CD14-positive monocyte (primary cell): ENCODE measurements at regions not wholly inside any gene's neighbourhood (a gene's known extent, or its start where the extent isn't known, plus 50 kb on each side); places are given as distances from the start of the nearest gene placed in this dataset.

Experiments used
- DNase-seq, 3 donors: peaks; one replicate each; pipeline ENCODE4 v3.0.0-alpha.2; 2011 to 2022
- H2AFZ ChIP-seq: 2 replicates; pipeline ENCODE4 v1.6.0; 2012; ENCODE audit warnings: mild to moderate bottlenecking, low read depth, low read length, inconsistent platforms; ENCODE audit not compliant: insufficient read depth, poor library complexity, severe bottlenecking
- H3K27ac ChIP-seq, 2 donors: 1 replicate in 1 of 2; 2 replicates in 1 of 2; pipeline ENCODE4 v1.5.1; 2012 to 2013; ENCODE audit warnings: low read length in 2 of 2, control low read depth in 1 of 2, inconsistent platforms in 1 of 2, low read depth in 1 of 2, mild to moderate bottlenecking in 1 of 2
- H3K27me3 ChIP-seq, 2 donors: one replicate each; pipeline versions ENCODE4 v1.6.0 to v1.6.1; 2011 to 2013; ENCODE audit warnings: low read length in 2 of 2; ENCODE audit not compliant: control insufficient read depth in 2 of 2, insufficient read depth in 2 of 2
- H3K36me3 ChIP-seq, 2 donors: replicated peaks in 1 of 2; 1 replicate in 1 of 2; 2 replicates in 1 of 2; pipeline versions ENCODE4 v1.5.1 to v1.6.1; 2012 to 2013; ENCODE audit warnings: low read length in 2 of 2, control low read depth in 1 of 2, inconsistent platforms in 1 of 2, mild to moderate bottlenecking in 1 of 2; ENCODE audit not compliant: insufficient read depth in 2 of 2, control insufficient read depth in 1 of 2
- H3K4me1 ChIP-seq, 2 donors: 1 replicate in 1 of 2; 2 replicates in 1 of 2; pipeline versions ENCODE4 v1.5.1 to v1.6.1; 2012 to 2013; ENCODE audit warnings: low read length in 2 of 2, control low read depth in 1 of 2, inconsistent platforms in 1 of 2, mild to moderate bottlenecking in 1 of 2, moderate library complexity in 1 of 2; ENCODE audit not compliant: insufficient read depth in 2 of 2, control insufficient read depth in 1 of 2
- H3K4me2 ChIP-seq: replicated peaks from 2 replicates; pipeline ENCODE3; 2012; ENCODE audit warnings: low read length, moderate library complexity, mild to moderate bottlenecking; ENCODE audit not compliant: poor library complexity, severe bottlenecking; ENCODE audit errors: extremely low read depth
- H3K4me3 ChIP-seq, 3 experiments: fragments of 200-600 bp in 1 of 3; sonication (generic) in 1 of 3; replicated peaks in 1 of 3; 1 replicate in 2 of 3; 2 replicates in 1 of 3; pipeline ENCODE4 v1.5.1; 2011 to 2013; ENCODE audit warnings: low read length in 3 of 3, mild to moderate bottlenecking in 3 of 3, control low read depth in 2 of 3, low read depth in 2 of 3, inconsistent platforms in 1 of 3, moderate library complexity in 1 of 3
- H3K79me2 ChIP-seq: 2 replicates; pipeline ENCODE4 v1.6.0; 2012; ENCODE audit warnings: mild to moderate bottlenecking, control low read depth, inconsistent platforms, low read length, moderate library complexity; ENCODE audit not compliant: insufficient read depth
- H3K9ac ChIP-seq: 2 replicates; pipeline ENCODE4 v1.6.0; 2017; ENCODE audit warnings: low read length, mild to moderate bottlenecking; ENCODE audit not compliant: insufficient read depth, poor library complexity, severe bottlenecking
- H3K9me3 ChIP-seq, 2 donors: replicated peaks in 1 of 2; 1 replicate in 1 of 2; 2 replicates in 1 of 2; pipeline versions ENCODE4 v1.5.1 to v1.6.1; 2012 to 2013; ENCODE audit warnings: low read length in 2 of 2, control low read depth in 1 of 2; ENCODE audit not compliant: control insufficient read depth in 1 of 2, insufficient read depth in 1 of 2
- H4K20me1 ChIP-seq: 2 replicates; pipeline ENCODE4 v1.6.0; 2012; ENCODE audit warnings: mild to moderate bottlenecking, low read length, control low read depth, moderate library complexity; ENCODE audit not compliant: insufficient read depth
- H3K27ac Mint-ChIP-seq, 7 donors: one replicate each; pipeline ENCODE4 v1.8.0; 2020; ENCODE audit warnings: mild to moderate bottlenecking in 7 of 7, mixed read lengths in 7 of 7, moderate library complexity in 6 of 7, inconsistent platforms in 2 of 7
- H3K27me3 Mint-ChIP-seq, 3 donors: one replicate each; pipeline ENCODE4 v1.8.0; 2021 to 2022; ENCODE audit warnings: low read depth in 3 of 3, mild to moderate bottlenecking in 3 of 3, mixed read lengths in 3 of 3, moderate library complexity in 3 of 3, inconsistent platforms in 1 of 3
- H3K36me3 Mint-ChIP-seq, 2 donors: one replicate each; pipeline ENCODE4 v1.8.0; 2020; ENCODE audit warnings: mixed read lengths in 2 of 2, inconsistent platforms in 1 of 2, mild to moderate bottlenecking in 1 of 2
- H3K4me1 Mint-ChIP-seq: one replicate; pipeline ENCODE4 v1.8.0; 2020; ENCODE audit warnings: mild to moderate bottlenecking, mixed read lengths
- H3K4me3 Mint-ChIP-seq, 2 donors: one replicate each; pipeline ENCODE4 v1.8.0; 2020; ENCODE audit warnings: mild to moderate bottlenecking in 2 of 2, mixed read lengths in 2 of 2, moderate library complexity in 1 of 2
- H3K9me3 Mint-ChIP-seq, 7 donors: one replicate each; pipeline ENCODE4 v1.8.0; 2020 to 2022; ENCODE audit warnings: mixed read lengths in 7 of 7, mild to moderate bottlenecking in 6 of 7, moderate library complexity in 6 of 7, inconsistent platforms in 2 of 7
- CTCF ChIP-seq: fragments of 200-600 bp; IDR thresholded peaks from one replicate; pipeline ENCODE4 v1.8.0; 2022; ENCODE audit warnings: antibody characterized with exemption, mild to moderate bottlenecking
- WGBS: methylation state at CpG from one replicate; pipeline ENCODE4 v1.1.5; 2013; ENCODE audit warnings: missing lambda C conversion rate; ENCODE audit not compliant: insufficient coverage; 5-methylcytosine and 5-hydroxymethylcytosine counted together
- intact Hi-C, 2 donors: fragments of 100-400 bp; cut with micrococcal nuclease; formaldehyde crosslinking; loops; one replicate each; pipeline versions ENCODE4 v1.15.0 to v1.15.1; 2023

GRCh38 chr5:115349001-115349817 is 52.8 kb upstream of the CCDC112 start:
- Histone ChIP-seq H4K20me1 (no peaks in the 10 kb centered on the region), H3K27me3 (no peaks in the 10 kb centered on the region), H3K4me2 (no peak overlapping the region), H3K4me1 (no peaks in the 10 kb centered on the region), H3K4me3 (no peak overlapping the region), H3K36me3 (no peaks in the 10 kb centered on the region), H3K9me3 (peaks cover 0 to 3% of the 10 kb centered on the region in 2 donors), H3K27ac (no peak overlapping the region), H2AFZ (no peak overlapping the region), H3K9ac (no peak overlapping the region), H3K79me2 (no peaks in the 10 kb centered on the region)
- intact Hi-C loops, result no loop called here
- Mint-ChIP-seq H3K27me3 (peaks cover 2% of the 10 kb centered on the region in 3 donors), H3K9me3 (peaks cover 0 to 11% (median 2%) of the 10 kb centered on the region in 7 donors), H3K36me3 (no peaks in the 10 kb centered on the region), H3K4me1 (no peaks in the 10 kb centered on the region), H3K27ac (no peak overlapping the region), H3K4me3 (no peak overlapping the region)
- TF ChIP-seq CTCF, result no peak
- WGBS, result no CpG with 5 or more reads among the region's 5 CpGs
- no peak for DNase-seq

GRCh38 chr5:115348175-115348574 is 51.7 kb upstream of the CCDC112 start:
- H3K27ac ChIP-seq, result no peak overlapping the region
- no peak overlapping the region for H3K4me2 ChIP-seq
- no peak for DNase-seq
- WGBS, result 100% methylated on average over 2 of the region's 4 CpGs
- Mint-ChIP-seq H3K4me1 (no peaks in the 10 kb centered on the region), H3K9me3 (peaks cover 0 to 9% (median 2%) of the 10 kb centered on the region in 7 donors), H3K27ac (no peak overlapping the region), H3K4me3 (no peak overlapping the region), H3K27me3 (peaks cover 2% of the 10 kb centered on the region in 3 donors), H3K36me3 (no peaks in the 10 kb centered on the region)
- no peak overlapping the region for H3K9ac ChIP-seq
- H3K79me2 ChIP-seq, result no peaks in the 10 kb centered on the region
- H3K4me1 ChIP-seq, result no peaks in the 10 kb centered on the region
- H3K4me3 ChIP-seq, result no peak overlapping the region
- no peaks in the 10 kb centered on the region for H3K9me3 ChIP-seq
- no peak overlapping the region for H2AFZ ChIP-seq
- no peaks in the 10 kb centered on the region for H3K27me3 ChIP-seq
- TF ChIP-seq CTCF, result no peak
- no peaks in the 10 kb centered on the region for H4K20me1 ChIP-seq
- no peaks in the 10 kb centered on the region for H3K36me3 ChIP-seq
- intact Hi-C loops, result no loop called here
